Calu3 (cell line): ENCODE measurements at regions not wholly inside any gene's neighbourhood (a gene's known extent, or its start where the extent isn't known, plus 50 kb on each side); places are given as distances from the start of the nearest gene placed in this dataset.

ENCODE experiments used
- BruUV-seq: library from RNA; stranded (reverse); fragments of 400-500 nt; replicated peaks from 2 replicates; lab custom pipeline; 2021; lab: Mats Ljungman, UMichigan
- CTCF ChIA-PET: fragments of 300-600 bp; sonication (Branson Sonifier 250); formaldehyde crosslinking; loops from one replicate; lab custom pipeline; 2022; ENCODE audit warnings: antibody characterized with exemption; lab: Charles Lee
- DNase-seq: peaks from one replicate; pipeline ENCODE4 v3.0.0; 2022
- H3K27ac Mint-ChIP-seq: one replicate; pipeline ENCODE4 v1.8.0; 2022; ENCODE audit warnings: mixed read lengths; ENCODE audit not compliant: unreplicated experiment
- H3K27me3 Mint-ChIP-seq: one replicate; pipeline ENCODE4 v1.8.0; 2022; ENCODE audit warnings: mixed read lengths; ENCODE audit not compliant: unreplicated experiment
- H3K36me3 Mint-ChIP-seq: one replicate; pipeline ENCODE4 v1.8.0; 2022; ENCODE audit warnings: mild to moderate bottlenecking, moderate library complexity, mixed read lengths; ENCODE audit not compliant: insufficient read depth, unreplicated experiment
- H3K4me1 Mint-ChIP-seq: one replicate; pipeline ENCODE4 v1.8.0; 2022; ENCODE audit warnings: mild to moderate bottlenecking, low read depth, mixed read lengths; ENCODE audit not compliant: unreplicated experiment
- H3K4me3 Mint-ChIP-seq: one replicate; pipeline ENCODE4 v1.8.0; 2022; ENCODE audit warnings: mild to moderate bottlenecking, low read depth, moderate library complexity, mixed read lengths; ENCODE audit not compliant: unreplicated experiment
- H3K9me3 Mint-ChIP-seq: one replicate; pipeline ENCODE4 v1.8.0; 2022; ENCODE audit warnings: low read depth, mixed read lengths; ENCODE audit not compliant: unreplicated experiment
- CTCF ChIP-seq: fragments of 200-600 bp; IDR thresholded peaks from one replicate; pipeline ENCODE4 v1.8.0; 2022; ENCODE audit warnings: antibody characterized with exemption; ENCODE audit not compliant: unreplicated experiment
- intact Hi-C: fragments of 100-400 bp; cut with micrococcal nuclease; formaldehyde crosslinking; loops from one replicate; pipeline ENCODE4 v1.10.0; 2022; ENCODE audit not compliant: unreplicated experiment

- Mint-ChIP-seq H3K9me3 (peaks cover 7% of the 10 kb centered on the region), H3K36me3 (no peaks in the 10 kb centered on the region), H3K4me1 (no peaks in the 10 kb centered on the region), H3K27ac (no peak overlapping the region), H3K4me3 (no peak overlapping the region), H3K27me3 (no peaks in the 10 kb centered on the region)
- TF ChIP-seq CTCF: no peak
- DNase-seq: no peak
- intact Hi-C loops: no loop called here
- no TSS peak for BruUV-seq
- CTCF ChIA-PET: no interaction called here
Measured at GRCh38 chrX:46144566-46144965, 400.7 kb downstream of the ZNF674 start.

- H3K4me1 Mint-ChIP-seq: peaks cover 8% of the 10 kb centered on the region
- CTCF ChIA-PET: no interaction called here
- peaks cover 14% of the 10 kb centered on the region for H3K9me3 Mint-ChIP-seq
- H3K27ac Mint-ChIP-seq: no peak overlapping the region
- no peak for DNase-seq
- no TSS peak for BruUV-seq
- intact Hi-C loops: no loop called here
- H3K36me3 Mint-ChIP-seq: no peaks in the 10 kb centered on the region
- no peaks in the 10 kb centered on the region for H3K27me3 Mint-ChIP-seq
- no peak overlapping the region for H3K4me3 Mint-ChIP-seq
- no peak for TF ChIP-seq CTCF
Measured at GRCh38 chrX:46140272-46140671, 404.9 kb downstream of the ZNF674 start.

GRCh38 chrX:46130247-46130646, 415.0 kb downstream of the ZNF674 start:
- Mint-ChIP-seq H3K4me3 (no peak overlapping the region), H3K9me3 (peaks cover 3% of the 10 kb centered on the region), H3K4me1 (peaks cover 12% of the 10 kb centered on the region), H3K36me3 (no peaks in the 10 kb centered on the region), H3K27ac (no peak overlapping the region), H3K27me3 (no peaks in the 10 kb centered on the region)
- no peak for DNase-seq
- no peak for TF ChIP-seq CTCF
- intact Hi-C loops: no loop called here
- no TSS peak for BruUV-seq
- CTCF ChIA-PET: no interaction called here

GRCh38 chrX:46125111-46125510, 420.1 kb downstream of the ZNF674 start:
- peaks cover 12% of the 10 kb centered on the region for H3K4me1 Mint-ChIP-seq
- DNase-seq: no peak
- no peaks in the 10 kb centered on the region for H3K36me3 Mint-ChIP-seq
- H3K27me3 Mint-ChIP-seq: no peaks in the 10 kb centered on the region
- CTCF ChIA-PET: no interaction called here
- no TSS peak for BruUV-seq
- H3K27ac Mint-ChIP-seq: no peak overlapping the region
- no peaks in the 10 kb centered on the region for H3K9me3 Mint-ChIP-seq
- H3K4me3 Mint-ChIP-seq: no peak overlapping the region
- intact Hi-C loops: no loop called here
- no peak for TF ChIP-seq CTCF
